Adrenal gland (tissue), 9 donors: ENCODE measurements at regions not wholly inside any gene's neighbourhood (a gene's known extent, or its start where the extent isn't known, plus 50 kb on each side); places are given as distances from the start of the nearest gene placed in this dataset.

Experiments used
- DNase-seq, 7 donors: peaks; one replicate each; pipeline ENCODE4 v3.0.0-alpha.2; 2019 to 2020
- H3K27ac ChIP-seq, 5 donors: fragments of 200-600 bp; sonication (generic) in 4 of 5; 1 replicate in 3 of 5; 2 replicates in 2 of 5; pipeline versions ENCODE4 v1.5.1 to v1.8.0; 2016 to 2020; ENCODE audit warnings: mild to moderate bottlenecking in 1 of 5
- H3K27me3 ChIP-seq: fragments of 200-600 bp; 2 replicates; pipeline ENCODE4 v1.8.0; 2021
- H3K36me3 ChIP-seq, 2 donors: fragments of 200-600 bp; replicated peaks in 1 of 2; 1 replicate in 1 of 2; 2 replicates in 1 of 2; pipeline versions ENCODE4 v1.5.1 to v1.8.0; 2018 to 2022
- H3K4me1 ChIP-seq, 2 donors: fragments of 200-600 bp; replicated peaks in 1 of 2; 1 replicate in 1 of 2; 2 replicates in 1 of 2; pipeline versions ENCODE4 v1.5.1 to v1.8.0; 2018 to 2021
- H3K4me3 ChIP-seq, 4 donors: fragments of 200-600 bp; sonication (generic) in 3 of 4; one replicate each; pipeline ENCODE4 v1.5.1; 2016 to 2018
- H3K9me3 ChIP-seq, 3 donors: fragments of 200-600 bp; sonication (generic) in 1 of 3; replicated peaks in 1 of 3; 1 replicate in 2 of 3; 2 replicates in 1 of 3; pipeline versions ENCODE4 v1.5.1 to v1.8.0; 2016 to 2021
- POLR2A ChIP-seq, 2 donors: fragments of 450-650 bp; IDR thresholded peaks; one replicate each; pipeline ENCODE4 v1.6.1; 2017; ENCODE audit warnings: antibody characterized with exemption in 2 of 2, mild to moderate bottlenecking in 2 of 2, moderate library complexity in 1 of 2
- WGBS, 4 donors: extraction: QIAGEN DNeasy Blood & Tissue Kit in 2 of 4; methylation state at CpG; one replicate each; pipeline versions ENCODE4 v1.1.5 to v1.1.7; 2013 to 2017; 5-methylcytosine and 5-hydroxymethylcytosine counted together
- intact Hi-C, 2 donors: fragments of 100-400 bp; cut with DNase I; formaldehyde crosslinking; loops; one replicate each; pipeline versions ENCODE4 v1.14.1 to v1.15.0; 2022 to 2023
- TF ChIP-seq, protein P1 (sequence below), 6 experiments: fragments of 450-650 bp in 4 of 6; fragments of 200-600 bp in 2 of 6; sonication (generic) in 1 of 6; IDR thresholded peaks; 1 replicate in 5 of 6; 2 replicates in 1 of 6; pipeline versions ENCODE4 v1.5.1 to v1.8.0; 2016 to 2021; ENCODE audit warnings: antibody characterized with exemption in 6 of 6, mild to moderate bottlenecking in 2 of 6, moderate library complexity in 1 of 6
- donor health status: healthy with polysubstance abuse.
- donor health status: Bipolar disorder and iron deficiency.
- donor health status: DM: yes; HTN: yes; CAD: no.
- donor health status: DM: no; HTN: no; CAD: no.
- donor health status: DM: no; HTN: no; CAD: no.

DNA sequence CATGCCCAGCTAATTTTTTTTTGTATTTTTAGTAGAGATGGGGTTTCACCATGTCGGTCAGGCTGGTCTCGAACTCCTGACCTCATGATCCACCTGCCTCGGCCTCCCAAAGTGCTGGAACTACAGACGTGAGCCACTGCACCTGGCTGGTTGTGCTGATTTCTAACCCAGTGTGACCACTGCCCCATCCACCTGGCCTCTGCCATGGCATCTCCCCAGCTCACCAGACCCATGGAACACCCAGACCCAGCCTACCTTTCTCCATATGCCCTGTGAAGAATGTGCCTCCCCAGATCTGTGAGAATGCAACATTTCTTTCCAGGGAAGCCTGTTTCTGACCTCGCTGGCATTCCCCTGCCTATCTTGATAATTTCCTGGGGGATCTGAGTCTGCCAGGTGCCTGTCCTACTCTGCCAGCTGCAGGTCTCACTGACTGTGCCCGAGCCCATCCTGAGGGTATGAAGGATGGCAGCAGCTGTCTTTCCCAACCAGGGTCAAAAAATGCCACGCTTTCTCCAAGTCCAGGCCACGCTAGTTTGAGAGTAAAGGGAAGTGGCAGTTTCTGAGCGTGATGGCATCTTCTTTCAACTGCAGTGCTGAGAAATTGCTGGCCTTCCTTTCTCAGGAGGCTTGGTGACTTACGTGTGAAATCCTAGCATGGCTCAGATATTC lies 324.4 kb upstream of the ZNF32 start:
- Histone ChIP-seq H3K4me3 (no peak overlapping the region), H3K9me3 (no peaks in the 10 kb centered on the region), H3K27me3 (no peaks in the 10 kb centered on the region), H3K27ac (no peak overlapping the region), H3K36me3 (no peaks in the 10 kb centered on the region), H3K4me1 (no peaks in the 10 kb centered on the region)
- WGBS, 4 donors, result 82 to 90% (median 88%) methylated on average over 9 to 10 of the region's 10 CpGs
- no peak for DNase-seq
- no peak for TF ChIP-seq POLR2A (IDR thresholded peaks at IDR 0.05)
- TF ChIP-seq, protein P1, sequence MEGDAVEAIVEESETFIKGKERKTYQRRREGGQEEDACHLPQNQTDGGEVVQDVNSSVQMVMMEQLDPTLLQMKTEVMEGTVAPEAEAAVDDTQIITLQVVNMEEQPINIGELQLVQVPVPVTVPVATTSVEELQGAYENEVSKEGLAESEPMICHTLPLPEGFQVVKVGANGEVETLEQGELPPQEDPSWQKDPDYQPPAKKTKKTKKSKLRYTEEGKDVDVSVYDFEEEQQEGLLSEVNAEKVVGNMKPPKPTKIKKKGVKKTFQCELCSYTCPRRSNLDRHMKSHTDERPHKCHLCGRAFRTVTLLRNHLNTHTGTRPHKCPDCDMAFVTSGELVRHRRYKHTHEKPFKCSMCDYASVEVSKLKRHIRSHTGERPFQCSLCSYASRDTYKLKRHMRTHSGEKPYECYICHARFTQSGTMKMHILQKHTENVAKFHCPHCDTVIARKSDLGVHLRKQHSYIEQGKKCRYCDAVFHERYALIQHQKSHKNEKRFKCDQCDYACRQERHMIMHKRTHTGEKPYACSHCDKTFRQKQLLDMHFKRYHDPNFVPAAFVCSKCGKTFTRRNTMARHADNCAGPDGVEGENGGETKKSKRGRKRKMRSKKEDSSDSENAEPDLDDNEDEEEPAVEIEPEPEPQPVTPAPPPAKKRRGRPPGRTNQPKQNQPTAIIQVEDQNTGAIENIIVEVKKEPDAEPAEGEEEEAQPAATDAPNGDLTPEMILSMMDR (IDR thresholded peaks at IDR 0.05), result no peak
- intact Hi-C loops, result no loop called here

DNA sequence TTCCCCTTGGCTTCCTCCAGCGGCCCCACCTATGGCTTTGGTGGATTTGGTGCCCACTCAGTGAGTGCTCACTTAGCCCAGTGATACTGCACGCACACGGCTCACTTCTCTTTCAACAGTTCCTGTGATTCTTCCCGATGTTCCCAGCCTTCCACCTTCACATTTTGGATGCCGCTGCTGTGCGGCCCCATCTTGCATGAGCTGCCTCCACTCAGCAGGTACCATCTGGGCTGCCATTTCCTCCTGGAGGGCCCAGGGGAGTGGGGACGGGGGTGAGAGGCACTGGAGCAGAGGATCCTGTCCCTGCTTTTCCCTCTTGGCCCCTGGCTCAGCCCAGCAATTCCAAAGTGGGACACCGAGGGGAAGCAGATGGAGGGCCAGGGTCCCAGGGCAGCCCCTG lies 323.3 kb upstream of the ZNF32 start:
- no peaks in the 10 kb centered on the region for H3K4me1 ChIP-seq
- H3K9me3 ChIP-seq, result no peaks in the 10 kb centered on the region
- WGBS, 4 donors, result 81 to 97% (median 92%) methylated on average over 7 to 8 of the region's 8 CpGs
- H3K27me3 ChIP-seq, result no peaks in the 10 kb centered on the region
- H3K27ac ChIP-seq, result no peak overlapping the region
- no peak for TF ChIP-seq POLR2A (IDR thresholded peaks at IDR 0.05)
- TF ChIP-seq, protein P1 (IDR thresholded peaks at IDR 0.05), result no peak
- DNase-seq, result no peak
- H3K36me3 ChIP-seq, result no peaks in the 10 kb centered on the region
- intact Hi-C loops, result no loop called here
- no peak overlapping the region for H3K4me3 ChIP-seq

DNA sequence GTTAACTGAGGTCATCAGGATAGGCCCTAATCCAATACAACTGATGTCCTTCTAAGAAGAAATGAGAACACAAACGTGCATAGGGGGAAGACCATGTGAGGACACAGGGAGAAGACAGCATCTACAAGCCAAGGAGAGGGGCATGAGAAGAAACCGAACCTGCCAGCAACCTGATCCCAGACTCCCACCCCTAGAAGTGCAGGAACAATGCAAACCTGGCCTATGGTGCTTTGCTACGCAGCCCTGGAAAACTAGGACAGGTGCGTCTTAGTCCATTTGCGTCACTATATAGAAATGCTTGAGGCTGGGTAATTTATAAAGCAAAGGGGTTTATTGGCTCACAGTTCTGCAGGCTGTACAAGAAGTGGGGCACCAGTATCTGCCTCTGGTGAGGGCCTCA lies 322.6 kb upstream of the ZNF32 start:
- TF ChIP-seq, protein P1 (IDR thresholded peaks at IDR 0.05), result no peak
- TF ChIP-seq POLR2A (IDR thresholded peaks at IDR 0.05), result no peak
- no peaks in the 10 kb centered on the region for H3K9me3 ChIP-seq
- DNase-seq, result no peak
- H3K27me3 ChIP-seq, result no peaks in the 10 kb centered on the region
- no peaks in the 10 kb centered on the region for H3K36me3 ChIP-seq
- no peak overlapping the region for H3K27ac ChIP-seq
- intact Hi-C loops, result no loop called here
- no peaks in the 10 kb centered on the region for H3K4me1 ChIP-seq
- WGBS, 4 donors, result 75 to 91% (median 91%) methylated on average over 4 to 5 of the region's 5 CpGs
- H3K4me3 ChIP-seq, result no peak overlapping the region

DNA sequence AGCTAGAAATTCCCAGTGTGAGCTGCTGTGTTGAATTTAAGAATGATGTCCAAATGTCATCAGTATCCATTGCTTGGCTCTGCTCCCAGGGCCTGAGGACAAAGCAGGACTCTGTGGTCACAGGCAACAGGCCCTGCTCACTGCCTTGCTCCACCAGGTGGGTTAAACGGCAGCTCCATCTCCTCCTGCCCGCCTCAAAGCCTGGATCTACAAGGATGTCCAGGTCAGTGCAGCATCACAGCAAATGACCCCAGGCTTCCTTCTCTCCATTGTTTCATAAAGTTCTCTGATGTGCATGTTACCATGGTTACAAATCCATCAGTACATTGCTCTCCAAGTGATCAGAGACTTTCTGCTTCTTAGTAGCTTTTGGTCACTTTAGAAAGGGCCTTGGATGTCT lies 322.0 kb upstream of the ZNF32 start:
- H3K27ac ChIP-seq, result no peak overlapping the region
- no peak for TF ChIP-seq POLR2A (IDR thresholded peaks at IDR 0.05)
- TF ChIP-seq, protein P1 (IDR thresholded peaks at IDR 0.05), result no peak
- H3K27me3 ChIP-seq, result no peaks in the 10 kb centered on the region
- 74 to 91% (median 82%) methylated on average over 2 of the region's 2 CpGs for WGBS, 4 donors
- H3K9me3 ChIP-seq, result no peaks in the 10 kb centered on the region
- intact Hi-C loops, result no loop called here
- H3K4me3 ChIP-seq, result no peak overlapping the region
- H3K4me1 ChIP-seq, result no peaks in the 10 kb centered on the region
- no peak for DNase-seq
- no peaks in the 10 kb centered on the region for H3K36me3 ChIP-seq
